ENCODE measurements at regions not wholly inside any gene's neighbourhood (a gene's known extent, or its start where the extent isn't known, plus 50 kb on each side); places are given as distances from the start of the nearest gene placed in this dataset.
A peak's percentile ranks its signal among the peaks of the same experiment; 100 is the strongest.

- no peak for DNase-seq (ENCODE audit: low spot score)
- intact Hi-C loops (cut with DNase I), result no loop called here
Observed at GRCh38 chr22:27133681-27134314, 476.4 kb downstream of the MIAT start.

DNA sequence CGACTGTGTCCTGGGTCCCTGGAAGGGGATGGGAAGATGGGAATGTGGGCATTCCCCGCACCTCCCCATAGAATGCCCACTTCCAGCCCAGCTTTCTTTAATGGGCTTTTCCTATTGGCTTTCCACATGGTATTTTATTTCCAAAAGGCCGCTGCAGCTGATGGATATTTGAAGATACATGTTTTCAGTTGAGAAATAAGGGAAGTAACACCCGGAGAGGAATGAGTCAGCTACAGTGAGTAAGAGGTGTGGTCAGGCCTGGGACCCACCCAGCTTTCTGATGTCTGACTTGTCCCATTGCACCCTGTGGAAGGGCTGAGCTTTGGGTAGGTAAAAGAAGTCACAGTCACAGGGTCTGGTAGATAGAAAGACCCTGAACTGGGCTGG lies 476.9 kb downstream of the MIAT start:
- peak; percentile 83 for DNase-seq (ENCODE audit: low spot score)
- intact Hi-C loops (cut with DNase I), result no loop called here

DNA sequence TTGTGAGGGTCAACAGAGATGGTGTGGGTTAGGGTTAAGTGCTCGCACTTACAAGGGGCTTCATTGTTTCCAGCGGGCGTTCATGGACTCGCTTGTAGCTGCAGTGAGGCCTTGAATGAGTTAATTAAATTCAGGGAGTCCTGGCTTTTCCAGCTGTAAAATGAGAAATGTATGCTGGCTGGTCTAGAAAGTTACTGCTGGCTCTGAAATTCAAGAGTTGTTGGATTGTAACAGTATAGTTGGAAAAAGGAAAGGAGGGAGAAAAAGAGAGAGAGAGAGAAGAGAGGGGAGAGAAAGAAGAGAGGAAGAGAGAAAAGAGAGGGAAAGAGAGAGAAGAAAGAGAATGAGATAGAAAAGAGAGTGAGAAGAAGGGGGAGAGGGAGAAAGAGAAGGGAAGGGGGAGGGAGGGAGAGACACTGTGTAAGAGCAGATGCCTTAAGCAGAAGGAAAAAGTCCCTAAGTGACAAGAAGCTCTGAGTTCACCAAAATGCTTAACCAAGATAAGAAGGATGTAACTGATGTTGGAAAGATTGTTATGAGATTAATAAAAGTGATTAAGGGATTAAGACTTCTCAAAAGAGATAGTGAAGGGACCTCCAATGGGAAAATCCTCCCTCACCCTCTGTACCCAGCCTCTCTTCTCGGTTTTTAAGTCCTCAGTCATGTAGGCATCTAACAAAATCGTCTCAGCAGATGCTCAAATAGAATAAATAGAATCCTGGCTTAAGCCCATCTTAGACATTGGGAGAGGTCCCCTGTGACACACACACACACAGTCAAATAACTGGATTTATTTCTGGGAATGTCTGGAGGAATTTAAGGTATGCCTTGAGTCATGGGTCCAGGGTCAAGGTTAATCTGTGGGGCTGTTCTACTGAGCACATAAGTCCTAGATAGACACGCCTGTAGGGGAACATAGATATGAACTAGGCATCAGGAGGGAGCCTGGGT lies 477.9 kb downstream of the MIAT start:
- intact Hi-C loops (cut with DNase I), result no loop called here
- no peak for DNase-seq (ENCODE audit: low spot score)

GRCh38 chr22:27136596-27136995 lies 479.2 kb downstream of the MIAT start:
- intact Hi-C loops (cut with DNase I), result no loop called here
- DNase-seq (ENCODE audit: low spot score), result no peak

GRCh38 chr22:27137871-27138337 lies 480.5 kb downstream of the MIAT start:
- intact Hi-C loops (cut with DNase I), result no loop called here
- no peak for DNase-seq (ENCODE audit: low spot score)

DNA sequence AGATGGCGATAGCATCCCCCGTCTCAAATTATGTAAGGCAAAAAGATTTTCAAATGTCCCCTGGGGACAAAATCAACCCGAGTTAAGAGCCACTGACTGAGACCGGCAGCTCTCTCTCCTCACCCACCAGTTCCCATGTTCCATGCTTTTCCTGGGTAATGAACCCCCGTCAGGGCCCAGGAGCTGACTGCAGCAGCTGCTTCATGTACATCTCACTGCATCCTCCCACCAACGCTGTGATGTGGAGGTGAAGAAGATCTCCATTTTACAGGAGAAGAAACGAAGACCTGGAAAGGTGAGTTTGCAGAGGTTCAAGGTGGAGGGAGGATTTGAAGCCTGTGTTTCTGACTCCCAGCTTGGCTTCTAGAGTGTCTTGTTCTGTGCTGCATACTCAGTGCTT lies 481.1 kb downstream of the MIAT start:
- DNase-seq (ENCODE audit: low spot score), result no peak
- intact Hi-C loops (cut with DNase I), result no loop called here

DNA sequence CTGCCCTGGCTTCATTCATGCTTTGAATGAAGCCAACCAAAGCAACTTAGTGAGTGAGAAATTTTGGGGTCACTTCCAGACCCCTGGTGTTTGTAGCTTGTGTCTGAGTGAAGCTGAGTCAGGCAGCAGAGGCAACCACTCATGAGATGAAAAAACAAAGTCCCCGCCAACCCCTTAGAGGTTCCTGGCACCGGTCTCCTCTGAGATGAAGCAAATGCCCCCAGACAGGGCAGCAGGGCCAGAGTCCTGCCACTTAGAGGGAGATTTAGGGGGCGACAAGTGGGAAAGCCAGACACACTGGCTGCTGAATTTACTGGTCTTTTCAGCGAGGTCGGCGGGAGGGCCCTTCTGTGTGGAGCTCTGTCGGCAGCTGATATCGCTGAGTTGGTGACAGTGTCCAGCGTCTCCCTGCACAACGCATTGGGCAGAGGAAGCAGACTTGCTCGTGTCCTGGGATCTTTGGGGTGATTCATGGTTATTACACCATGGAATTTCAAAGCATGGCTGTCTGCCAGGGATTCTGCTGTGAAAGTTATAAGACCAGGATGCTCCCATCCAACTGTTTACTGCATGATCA lies 482.6 kb downstream of the MIAT start:
- intact Hi-C loops (cut with DNase I), result no loop called here
- peak; percentile 84 for DNase-seq (ENCODE audit: low spot score)

GRCh38 chr22:27142286-27142685 lies 484.9 kb downstream of the MIAT start:
- intact Hi-C loops (cut with DNase I), result no loop called here
- no peak for DNase-seq (ENCODE audit: low spot score)

- intact Hi-C loops (cut with DNase I), result no loop called here
- DNase-seq (ENCODE audit: low spot score), result no peak
Observed at GRCh38 chr22:27144321-27144720, 486.9 kb downstream of the MIAT start.

- intact Hi-C loops (cut with DNase I), result no loop called here
- no peak for DNase-seq (ENCODE audit: low spot score)
Observed at GRCh38 chr22:27146866-27147633, 489.7 kb downstream of the MIAT start.

DNA sequence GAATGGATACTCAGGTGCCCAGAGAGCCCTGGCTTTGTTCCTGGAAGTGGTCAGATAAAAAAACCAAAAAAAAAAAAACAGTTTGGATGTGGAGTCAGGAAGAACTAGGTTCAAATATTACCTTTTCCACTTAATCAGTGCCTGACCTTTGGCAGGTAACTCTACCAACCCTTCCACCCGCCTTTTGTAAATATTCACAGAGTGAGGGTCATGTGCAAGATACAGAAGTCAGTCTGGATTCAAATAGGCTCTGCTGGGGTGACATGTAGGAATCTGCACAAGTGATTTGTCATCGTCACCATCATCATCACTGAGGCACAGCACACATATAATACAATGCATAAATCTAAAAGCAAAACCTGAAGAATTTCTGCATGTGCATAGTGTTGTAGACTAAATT lies 490.7 kb downstream of the MIAT start:
- intact Hi-C loops (cut with DNase I), result no loop called here
- no peak for DNase-seq (ENCODE audit: low spot score)

- intact Hi-C loops (cut with DNase I), result no loop called here
- DNase-seq (ENCODE audit: low spot score), result no peak
Observed at GRCh38 chr22:27148886-27149470, 491.6 kb downstream of the MIAT start.

DNA sequence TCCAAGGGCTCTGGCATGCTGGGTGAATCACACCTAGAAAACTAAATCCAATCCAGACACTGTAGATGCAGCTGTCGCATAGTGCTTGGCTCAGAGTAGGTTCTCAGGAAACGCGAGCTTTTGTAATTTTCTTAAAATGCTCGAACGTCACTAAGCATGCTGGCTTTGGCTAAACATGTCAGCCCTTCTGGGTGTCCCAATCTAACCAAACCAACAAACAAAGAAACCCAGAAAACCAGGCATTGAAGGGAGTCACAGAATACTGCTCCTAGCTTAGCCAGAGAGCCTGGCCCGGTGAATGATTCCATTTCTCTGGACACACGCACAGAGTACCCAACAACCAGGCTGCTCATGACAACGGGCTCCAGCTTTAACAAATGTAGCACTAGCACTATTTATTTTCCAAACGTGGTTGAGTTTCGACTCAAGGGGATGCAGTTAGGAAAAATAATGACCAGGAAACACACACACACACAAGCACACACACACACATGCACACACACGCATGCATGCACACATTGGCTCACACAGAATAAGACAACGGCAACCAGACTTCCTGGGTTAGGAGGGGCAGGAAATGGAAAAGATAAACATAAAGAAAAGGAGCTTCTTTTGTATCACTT lies 492.6 kb downstream of the MIAT start:
- intact Hi-C loops (cut with DNase I), result no loop called here
- DNase-seq (ENCODE audit: low spot score), result no peak

DNA sequence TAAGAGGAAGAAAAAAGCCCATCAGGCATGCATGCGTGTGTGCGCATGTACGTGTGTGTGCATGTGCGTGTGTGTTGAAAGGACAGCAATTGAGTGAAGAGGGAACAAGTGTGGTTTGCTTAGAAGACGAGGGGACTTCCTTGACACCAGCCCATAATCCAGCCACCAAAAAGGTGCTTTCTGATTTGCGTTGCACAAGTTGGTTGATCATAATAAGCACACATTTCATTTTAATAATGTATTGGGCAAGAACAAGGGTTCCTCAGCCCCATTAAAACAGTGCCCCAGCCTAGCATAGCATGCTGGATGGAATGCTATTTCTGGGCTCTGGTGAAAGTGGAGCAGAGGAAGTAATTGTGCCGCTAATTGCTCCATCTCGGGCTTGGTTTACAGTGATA lies 493.2 kb downstream of the MIAT start:
- intact Hi-C loops (cut with DNase I), result no loop called here
- DNase-seq (ENCODE audit: low spot score), result no peak

DNA sequence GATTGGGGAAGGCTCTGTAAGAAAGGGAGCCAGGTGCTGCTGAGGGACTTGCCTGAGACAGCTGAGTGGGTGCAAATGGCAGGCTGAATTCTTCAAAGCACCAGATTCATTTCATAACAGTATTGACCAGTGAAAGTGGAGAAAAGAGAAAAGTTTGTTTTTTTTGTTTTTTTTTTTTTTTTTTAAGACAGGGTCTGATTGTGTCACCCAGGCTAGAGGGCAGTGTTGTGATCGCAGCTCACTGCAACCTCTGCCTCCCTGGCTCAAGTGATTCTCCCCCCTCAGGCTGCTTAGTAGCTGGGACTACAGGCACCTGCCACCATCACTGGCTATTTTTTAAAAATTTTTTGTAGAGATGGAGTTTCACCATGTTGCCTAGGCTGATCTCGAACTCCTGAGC lies 494.0 kb downstream of the MIAT start:
- no peak for DNase-seq (ENCODE audit: low spot score)
- intact Hi-C loops (cut with DNase I), result no loop called here

GRCh38 chr22:27152033-27152432 lies 494.6 kb downstream of the MIAT start:
- intact Hi-C loops (cut with DNase I), result no loop called here

GRCh38 chr22:27152883-27153282 lies 495.5 kb downstream of the MIAT start:
- no peak for DNase-seq (ENCODE audit: low spot score)
- intact Hi-C loops (cut with DNase I), result no loop called here

More at GRCh38 chr22:27152033-27152432, 494.6 kb downstream of the MIAT start:
- no peak for DNase-seq (ENCODE audit: low spot score)

GRCh38 chr22:27153386-27153785 lies 496.0 kb downstream of the MIAT start:
- DNase-seq (ENCODE audit: low spot score), result no peak
- intact Hi-C loops (cut with DNase I), result no loop called here

GRCh38 chr22:27154717-27155116 lies 497.3 kb downstream of the MIAT start:
- intact Hi-C loops (cut with DNase I), result no loop called here

More at GRCh38 chr22:27154717-27155116, 497.3 kb downstream of the MIAT start:
- no peak for DNase-seq (ENCODE audit: low spot score)
